Mammary epithelial cell (primary cell): ENCODE measurements at regions not wholly inside any gene's neighbourhood (a gene's known extent, or its start where the extent isn't known, plus 50 kb on each side); places are given as distances from the start of the nearest gene placed in this dataset.

Source experiments
- CTCF ChIP-seq, 2 donors: IDR thresholded peaks in 1 of 2; conservative IDR thresholded peaks in 1 of 2; 2 replicates each; pipeline ENCODE4 v1.5.1; 2011 to 2012; ENCODE audit warnings: inconsistent platforms in 2 of 2, low read length in 2 of 2, mild to moderate bottlenecking in 2 of 2, control low read depth in 1 of 2, low read depth in 1 of 2; ENCODE audit not compliant: insufficient read depth in 1 of 2; ENCODE audit errors: extremely low read depth in 1 of 2
- EZH2 ChIP-seq: IDR thresholded peaks from 2 replicates; pipeline ENCODE4 v1.6.1; 2012; ENCODE audit warnings: low read length, inconsistent platforms, borderline replicate concordance

- no peak for TF ChIP-seq CTCF (conservative IDR thresholded peaks at IDR 0.05 in 1 of 2, IDR thresholded peaks at IDR 0.05 in 1 of 2; ENCODE audit: extremely low read depth in 1 of 2, insufficient read depth in 1 of 2, low read depth in 1 of 2, low read length in 2 of 2)
- no peak for TF ChIP-seq EZH2
Observed at GRCh38 chr9:106077731-106078130, 383.4 kb downstream of the TMEM38B start.
